ENCODE measurements at regions not wholly inside any gene's neighbourhood (a gene's known extent, or its start where the extent isn't known, plus 50 kb on each side); places are given as distances from the start of the nearest gene placed in this dataset.

DNA sequence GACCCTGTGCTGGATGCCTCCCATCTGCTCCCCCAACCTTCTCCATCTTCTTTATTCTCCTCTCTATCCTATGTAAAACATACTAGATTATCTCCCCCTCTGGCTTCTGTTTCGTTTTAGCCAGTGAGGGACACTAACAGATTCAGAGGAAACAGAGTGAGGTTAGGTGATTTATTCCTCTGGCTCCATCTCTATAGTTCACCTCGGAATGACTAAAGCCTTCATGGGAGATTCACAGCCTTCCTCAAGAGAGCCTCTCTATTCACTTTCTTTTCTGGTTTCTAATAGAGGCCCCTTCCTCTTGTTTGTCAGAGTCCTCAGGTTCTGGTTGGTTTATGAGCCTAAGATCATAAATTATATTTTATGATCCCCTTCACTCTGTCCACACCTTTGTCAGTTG lies 633.1 kb upstream of the TYRP1 start:
- no peak overlapping the region for H3K27ac ChIP-seq (ENCODE audit: low read depth, low read length, poor library complexity, severe bottlenecking)
- TF ChIP-seq EZH2 (IDR thresholded peaks at IDR 0.05; ENCODE audit: borderline replicate concordance, low read depth, low read length, poor library complexity, severe bottlenecking): no peak
- TF ChIP-seq, protein P1, sequence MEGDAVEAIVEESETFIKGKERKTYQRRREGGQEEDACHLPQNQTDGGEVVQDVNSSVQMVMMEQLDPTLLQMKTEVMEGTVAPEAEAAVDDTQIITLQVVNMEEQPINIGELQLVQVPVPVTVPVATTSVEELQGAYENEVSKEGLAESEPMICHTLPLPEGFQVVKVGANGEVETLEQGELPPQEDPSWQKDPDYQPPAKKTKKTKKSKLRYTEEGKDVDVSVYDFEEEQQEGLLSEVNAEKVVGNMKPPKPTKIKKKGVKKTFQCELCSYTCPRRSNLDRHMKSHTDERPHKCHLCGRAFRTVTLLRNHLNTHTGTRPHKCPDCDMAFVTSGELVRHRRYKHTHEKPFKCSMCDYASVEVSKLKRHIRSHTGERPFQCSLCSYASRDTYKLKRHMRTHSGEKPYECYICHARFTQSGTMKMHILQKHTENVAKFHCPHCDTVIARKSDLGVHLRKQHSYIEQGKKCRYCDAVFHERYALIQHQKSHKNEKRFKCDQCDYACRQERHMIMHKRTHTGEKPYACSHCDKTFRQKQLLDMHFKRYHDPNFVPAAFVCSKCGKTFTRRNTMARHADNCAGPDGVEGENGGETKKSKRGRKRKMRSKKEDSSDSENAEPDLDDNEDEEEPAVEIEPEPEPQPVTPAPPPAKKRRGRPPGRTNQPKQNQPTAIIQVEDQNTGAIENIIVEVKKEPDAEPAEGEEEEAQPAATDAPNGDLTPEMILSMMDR (conservative IDR thresholded peaks at IDR 0.05; ENCODE audit: low read depth, low read length): no peak
- H3K36me3 ChIP-seq (ENCODE audit: insufficient read depth, low read length, poor library complexity, severe bottlenecking): no peaks in the 10 kb centered on the region
- H3K4me1 ChIP-seq (ENCODE audit: insufficient read depth, low read length, poor library complexity, severe bottlenecking): no peaks in the 10 kb centered on the region
- ChIA-PET CTCF (no interaction called here), POLR2A (ENCODE audit: low non-redundant PET) (no interaction called here)
- peaks cover under 1% of the 10 kb centered on the region for H3K9me3 ChIP-seq (ENCODE audit: low read depth, low read length, poor library complexity, severe bottlenecking)
- H3K4me3 ChIP-seq (ENCODE audit: low read depth, low read length, poor library complexity, severe bottlenecking): no peak overlapping the region
- no TSS peak for BruUV-seq (replicated peaks)
- H3K27me3 ChIP-seq (replicated peaks; ENCODE audit: insufficient read depth, low read depth, low read length, poor library complexity): no peaks in the 10 kb centered on the region
- DNase-seq (ENCODE audit: low spot score): no peak
- intact Hi-C loops (cut with micrococcal nuclease; ENCODE audit: unreplicated experiment): no loop called here

DNA sequence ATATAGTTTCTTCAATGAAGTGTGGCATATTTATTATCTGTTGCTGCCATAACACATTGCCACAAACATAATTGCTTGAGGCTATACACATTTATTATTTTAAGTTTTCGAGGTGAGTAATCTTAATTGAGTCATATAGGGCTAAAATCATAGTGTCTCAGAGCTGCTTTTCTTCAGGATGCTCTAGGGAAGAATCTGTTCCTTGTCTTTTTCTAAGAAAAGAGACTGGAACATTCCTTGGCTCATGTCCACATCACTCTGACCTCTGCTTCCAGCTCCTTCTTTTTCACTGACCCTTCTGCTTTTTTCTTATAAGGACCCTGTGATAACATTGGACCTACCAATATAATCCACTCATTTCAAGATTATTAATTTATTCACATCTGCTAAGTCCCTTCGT lies 632.4 kb upstream of the TYRP1 start:
- POLR2A ChIA-PET (ENCODE audit: low non-redundant PET): no interaction called here
- TF ChIP-seq, protein P1 (conservative IDR thresholded peaks at IDR 0.05; ENCODE audit: low read depth, low read length): no peak
- TF ChIP-seq EZH2 (IDR thresholded peaks at IDR 0.05; ENCODE audit: borderline replicate concordance, low read depth, low read length, poor library complexity, severe bottlenecking): no peak
- intact Hi-C loops (cut with micrococcal nuclease; ENCODE audit: unreplicated experiment): no loop called here
- Histone ChIP-seq H3K4me1 (ENCODE audit: insufficient read depth, low read length, poor library complexity, severe bottlenecking) (no peaks in the 10 kb centered on the region), H3K27ac (ENCODE audit: low read depth, low read length, poor library complexity, severe bottlenecking) (no peak overlapping the region), H3K9me3 (ENCODE audit: low read depth, low read length, poor library complexity, severe bottlenecking) (no peaks in the 10 kb centered on the region), H3K4me3 (ENCODE audit: low read depth, low read length, poor library complexity, severe bottlenecking) (no peak overlapping the region), H3K36me3 (ENCODE audit: insufficient read depth, low read length, poor library complexity, severe bottlenecking) (no peaks in the 10 kb centered on the region), H3K27me3 (replicated peaks; ENCODE audit: insufficient read depth, low read depth, low read length, poor library complexity) (no peaks in the 10 kb centered on the region)
- no peak for DNase-seq (ENCODE audit: low spot score)
- CTCF ChIA-PET: no interaction called here
- no TSS peak for BruUV-seq (replicated peaks)

DNA sequence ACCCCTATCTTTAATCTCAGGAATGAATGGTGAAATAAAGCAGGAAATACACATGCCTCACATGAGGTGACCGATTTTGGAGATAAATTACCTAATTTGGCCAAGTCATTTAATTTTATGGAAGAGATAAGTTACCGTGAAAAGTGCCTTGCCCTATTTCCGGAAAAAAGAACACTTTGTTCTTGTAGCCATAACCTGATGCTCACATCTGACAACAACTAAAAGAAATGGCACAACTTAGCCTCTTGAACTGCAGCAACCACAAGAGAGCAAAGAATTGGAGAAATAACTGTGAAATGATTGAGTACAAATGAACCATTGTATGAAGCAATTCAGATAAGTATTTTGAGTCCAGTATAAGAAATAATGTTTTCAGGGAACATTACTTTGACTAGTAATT lies 628.1 kb upstream of the TYRP1 start:
- H3K4me1 ChIP-seq (ENCODE audit: insufficient read depth, low read length, poor library complexity, severe bottlenecking): no peaks in the 10 kb centered on the region
- H3K27ac ChIP-seq (ENCODE audit: low read depth, low read length, poor library complexity, severe bottlenecking): no peak overlapping the region
- ChIA-PET CTCF (no interaction called here), POLR2A (ENCODE audit: low non-redundant PET) (no interaction called here)
- H3K27me3 ChIP-seq (replicated peaks; ENCODE audit: insufficient read depth, low read depth, low read length, poor library complexity): no peaks in the 10 kb centered on the region
- H3K9me3 ChIP-seq (ENCODE audit: low read depth, low read length, poor library complexity, severe bottlenecking): no peaks in the 10 kb centered on the region
- intact Hi-C loops (cut with micrococcal nuclease; ENCODE audit: unreplicated experiment): no loop called here
- H3K4me3 ChIP-seq (ENCODE audit: low read depth, low read length, poor library complexity, severe bottlenecking): no peak overlapping the region
- BruUV-seq (replicated peaks): no TSS peak
- H3K36me3 ChIP-seq (ENCODE audit: insufficient read depth, low read length, poor library complexity, severe bottlenecking): no peaks in the 10 kb centered on the region
- no peak for DNase-seq (ENCODE audit: low spot score)
- TF ChIP-seq EZH2 (IDR thresholded peaks at IDR 0.05; ENCODE audit: borderline replicate concordance, low read depth, low read length, poor library complexity, severe bottlenecking): no peak
- TF ChIP-seq, protein P1 (conservative IDR thresholded peaks at IDR 0.05; ENCODE audit: low read depth, low read length): no peak
